Stomach smooth muscle (tissue), 2 donors: ENCODE measurements at regions not wholly inside any gene's neighbourhood (a gene's known extent, or its start where the extent isn't known, plus 50 kb on each side); places are given as distances from the start of the nearest gene placed in this dataset.
"Not testable (repeated sequence)": the region's sequence is repeated elsewhere in the genome, so short reads cannot be mapped to it uniquely, and the experiment has no call there.

Experiments used
- H3K27ac ChIP-seq: one replicate; pipeline ENCODE4 v1.7.0; 2013; ENCODE audit warnings: mild to moderate bottlenecking, low read length, inconsistent platforms
- H3K27me3 ChIP-seq, 2 donors: one replicate each; pipeline ENCODE4 v1.7.0; 2013; ENCODE audit warnings: low read length in 2 of 2; ENCODE audit not compliant: insufficient read depth in 2 of 2, control insufficient read depth in 1 of 2
- H3K36me3 ChIP-seq, 2 donors: one replicate each; pipeline ENCODE4 v1.7.0; 2013; ENCODE audit warnings: low read length in 2 of 2; ENCODE audit not compliant: control insufficient read depth in 2 of 2, insufficient read depth in 2 of 2
- H3K4me1 ChIP-seq: one replicate; pipeline ENCODE4 v1.7.0; 2013; ENCODE audit warnings: low read length; ENCODE audit not compliant: control insufficient read depth, insufficient read depth
- H3K4me3 ChIP-seq, 2 donors: one replicate each; pipeline ENCODE4 v1.7.0; 2013; ENCODE audit warnings: low read length in 2 of 2
- H3K9ac ChIP-seq, 2 donors: one replicate each; pipeline ENCODE4 v1.7.0; 2013; ENCODE audit warnings: low read length in 2 of 2, mild to moderate bottlenecking in 1 of 2
- H3K9me3 ChIP-seq, 2 donors: one replicate each; pipeline ENCODE4 v1.7.0; 2013; ENCODE audit warnings: low read length in 2 of 2; ENCODE audit not compliant: control insufficient read depth in 2 of 2
- donor health status: healthy.
- donor health status: Pancreatic carcinoma.

DNA sequence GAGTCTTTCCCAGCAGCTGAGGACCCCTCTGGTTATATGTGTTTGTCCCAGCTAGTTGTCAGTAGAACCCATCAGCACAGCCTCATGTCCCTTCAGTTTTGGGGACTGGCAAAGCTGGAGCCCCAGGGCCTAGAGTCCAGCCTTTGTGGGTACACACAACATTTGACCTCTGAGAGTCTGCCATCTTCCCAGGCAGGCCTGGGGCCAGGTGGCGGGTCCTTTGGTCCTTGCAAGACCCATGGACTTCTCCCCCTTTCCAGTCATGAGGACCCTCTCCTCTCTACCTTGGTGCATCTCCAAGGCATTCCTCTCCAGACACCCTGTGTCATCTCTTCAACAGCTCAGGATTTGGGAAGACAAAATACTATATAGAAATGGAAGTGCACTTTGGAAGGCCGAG, 198.4 kb downstream of the ZNF37A start:
- not testable (repeated sequence) for H3K4me3 ChIP-seq, H3K36me3 ChIP-seq, H3K4me1 ChIP-seq, H3K9ac ChIP-seq, H3K27me3 ChIP-seq, H3K27ac ChIP-seq, H3K9me3 ChIP-seq

DNA sequence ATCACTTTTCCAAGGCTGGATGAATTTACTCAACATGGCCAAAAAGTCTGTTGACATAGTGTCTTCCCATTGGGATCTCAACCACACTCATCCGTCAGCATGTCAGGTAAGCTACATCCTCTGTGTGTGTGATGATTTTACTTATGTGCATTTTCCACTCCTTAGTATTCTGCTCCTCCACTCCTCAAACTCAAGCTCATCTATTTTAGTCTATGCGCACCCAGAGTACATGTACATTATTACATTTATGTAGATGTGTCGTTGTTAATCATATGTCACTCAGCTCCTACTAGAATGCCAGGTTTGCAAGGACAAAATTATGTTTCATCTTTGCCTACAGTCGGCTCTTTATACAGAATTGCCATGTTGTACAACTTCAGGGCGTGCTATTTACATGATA, 216.0 kb downstream of the ZNF37A start:
- not testable (repeated sequence) for H3K4me3 ChIP-seq, H3K9me3 ChIP-seq, H3K9ac ChIP-seq, H3K36me3 ChIP-seq, H3K27ac ChIP-seq, H3K4me1 ChIP-seq, H3K27me3 ChIP-seq

DNA sequence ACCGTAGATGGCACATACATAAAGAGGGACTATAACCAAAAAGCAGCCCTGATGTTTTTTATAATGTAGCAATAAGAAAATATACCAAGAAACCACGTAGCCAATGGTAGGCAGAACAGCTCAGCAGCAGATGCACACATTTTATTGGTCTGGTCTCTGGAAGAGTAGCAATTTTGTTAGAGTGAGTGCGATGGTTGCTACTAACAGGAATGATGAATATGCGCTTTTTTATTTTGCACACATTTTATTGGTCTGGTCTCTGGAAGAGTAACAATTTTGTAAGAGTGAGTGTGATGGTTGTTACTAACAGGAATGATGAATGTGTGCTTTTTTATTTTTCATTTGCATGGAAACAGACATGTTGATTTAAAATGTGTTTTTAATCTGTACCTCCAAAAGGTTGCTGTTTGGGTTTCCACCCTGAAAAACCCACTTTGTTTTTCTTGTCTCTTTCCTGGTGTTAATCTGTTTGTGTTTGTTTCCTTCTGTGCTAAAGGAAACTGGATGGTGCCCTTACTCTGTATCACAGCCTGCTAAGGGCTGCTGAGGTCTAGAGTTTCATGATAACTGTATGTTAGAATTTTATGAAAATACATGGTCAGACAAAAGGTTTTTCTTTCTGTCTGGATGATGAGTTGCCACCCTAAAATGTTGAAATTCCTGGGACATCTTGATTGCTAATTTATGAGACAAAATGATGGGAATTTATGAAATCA, 221.1 kb downstream of the ZNF37A start:
- H3K9ac ChIP-seq, H3K4me1 ChIP-seq, H3K27me3 ChIP-seq, H3K4me3 ChIP-seq, H3K36me3 ChIP-seq, H3K27ac ChIP-seq, H3K9me3 ChIP-seq: not testable (repeated sequence)

DNA sequence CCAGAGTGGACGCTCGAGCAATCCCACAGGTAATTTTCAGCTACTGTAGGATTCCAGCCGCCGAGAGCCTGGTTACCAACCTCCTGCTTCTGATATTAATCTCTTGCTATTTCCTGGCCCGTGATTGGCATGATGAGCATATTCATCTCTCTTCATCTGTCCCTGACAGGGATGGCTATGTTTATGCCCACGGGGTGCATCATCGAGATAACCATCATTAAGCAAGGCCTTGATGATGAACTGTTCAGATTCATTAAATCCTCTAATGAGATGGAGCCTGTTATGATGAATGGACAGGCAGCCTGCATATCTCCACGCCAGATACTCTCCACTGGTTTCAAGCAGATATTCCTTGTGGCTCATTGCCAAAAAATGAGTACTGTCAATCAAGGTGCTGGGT, 227.3 kb downstream of the ZNF37A start:
- not testable (repeated sequence) for H3K4me3 ChIP-seq, H3K27me3 ChIP-seq, H3K9ac ChIP-seq, H3K4me1 ChIP-seq, H3K36me3 ChIP-seq, H3K27ac ChIP-seq, H3K9me3 ChIP-seq

DNA sequence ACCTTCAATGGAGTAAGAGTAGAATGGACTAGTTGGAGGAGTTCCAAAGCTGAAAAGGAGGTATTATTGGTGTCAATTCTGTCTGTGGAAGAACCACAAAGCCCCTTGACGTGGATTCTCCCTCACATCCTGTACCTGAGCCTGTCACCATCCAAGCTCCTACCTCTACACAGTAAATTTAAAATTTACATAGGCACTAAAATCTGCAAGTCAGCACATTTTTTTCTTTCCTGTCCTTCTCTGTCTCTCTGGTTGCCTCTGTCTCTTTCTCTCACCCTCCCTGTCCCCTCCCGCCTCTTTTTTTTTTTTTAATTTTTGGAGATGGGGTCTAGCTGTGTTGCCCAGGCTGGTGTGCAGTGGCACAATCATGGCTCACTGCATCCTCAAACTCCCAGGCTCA, 236.2 kb downstream of the ZNF37A start:
- H3K36me3 ChIP-seq, H3K9ac ChIP-seq, H3K4me3 ChIP-seq, H3K4me1 ChIP-seq, H3K9me3 ChIP-seq, H3K27ac ChIP-seq, H3K27me3 ChIP-seq: not testable (repeated sequence)

DNA sequence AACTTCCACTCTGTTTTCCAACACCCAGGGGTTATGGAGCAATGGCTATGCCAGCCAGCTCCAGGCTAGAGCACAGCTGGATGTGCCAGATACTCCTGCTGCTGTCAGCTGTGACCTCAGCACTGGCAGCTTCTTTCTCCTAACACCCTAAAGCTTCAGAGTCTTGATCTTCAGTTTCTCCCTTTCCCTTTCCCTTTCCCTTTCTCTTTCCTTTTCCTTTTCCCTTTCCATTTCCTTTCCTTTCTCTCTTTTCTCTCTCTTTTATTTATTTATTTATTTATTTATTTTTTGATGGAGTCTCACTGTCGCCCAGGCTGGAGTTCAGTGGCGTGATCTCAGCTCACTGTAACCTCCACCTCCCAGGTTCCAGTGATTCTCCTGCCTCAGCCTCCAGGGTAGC, 237.0 kb downstream of the ZNF37A start:
- not testable (repeated sequence) for H3K36me3 ChIP-seq, H3K27ac ChIP-seq, H3K4me1 ChIP-seq, H3K9me3 ChIP-seq, H3K27me3 ChIP-seq, H3K4me3 ChIP-seq, H3K9ac ChIP-seq

DNA sequence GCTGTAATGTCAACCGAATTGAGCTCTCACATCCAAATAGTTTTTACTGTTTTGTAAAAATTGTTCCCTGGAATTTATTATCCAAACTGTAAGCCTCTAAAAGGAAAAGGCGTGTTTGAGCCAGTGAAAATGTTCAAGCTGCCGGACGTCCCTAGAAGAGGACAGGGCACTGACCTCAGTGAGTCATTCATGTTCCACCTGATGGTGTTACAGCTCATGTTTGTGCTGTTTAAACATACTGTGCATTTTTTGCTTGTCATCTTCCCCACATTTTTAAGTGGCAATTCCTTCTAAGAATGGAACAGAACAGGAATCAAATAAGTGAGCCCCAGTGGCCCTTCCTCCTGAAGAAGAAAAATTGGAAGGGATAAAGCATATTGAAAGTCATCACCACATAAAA, 239.6 kb downstream of the ZNF37A start:
- not testable (repeated sequence) for H3K27ac ChIP-seq, H3K36me3 ChIP-seq, H3K4me3 ChIP-seq, H3K9ac ChIP-seq, H3K27me3 ChIP-seq, H3K9me3 ChIP-seq, H3K4me1 ChIP-seq

DNA sequence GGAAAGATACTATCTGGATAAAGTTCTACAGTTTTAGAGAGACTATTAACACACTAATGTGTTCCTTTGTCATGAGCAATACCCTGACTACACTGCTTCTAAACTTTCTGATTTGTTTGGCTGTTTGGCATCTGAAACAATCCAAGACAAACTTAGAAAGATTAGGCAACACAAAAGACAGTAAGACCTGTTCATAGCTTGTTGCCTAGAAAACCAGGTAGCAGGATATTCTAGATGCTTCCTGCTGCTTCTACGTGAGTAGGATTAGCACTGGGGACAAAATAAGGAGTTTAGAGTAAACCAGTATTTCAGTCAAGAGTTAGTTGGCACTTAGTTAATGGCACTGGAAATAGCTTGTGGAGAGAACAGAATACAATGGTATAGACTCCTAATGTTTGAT, 256.5 kb downstream of the ZNF37A start:
- H3K27me3 ChIP-seq, H3K4me1 ChIP-seq, H3K36me3 ChIP-seq, H3K9me3 ChIP-seq, H3K9ac ChIP-seq, H3K4me3 ChIP-seq, H3K27ac ChIP-seq: not testable (repeated sequence)

DNA sequence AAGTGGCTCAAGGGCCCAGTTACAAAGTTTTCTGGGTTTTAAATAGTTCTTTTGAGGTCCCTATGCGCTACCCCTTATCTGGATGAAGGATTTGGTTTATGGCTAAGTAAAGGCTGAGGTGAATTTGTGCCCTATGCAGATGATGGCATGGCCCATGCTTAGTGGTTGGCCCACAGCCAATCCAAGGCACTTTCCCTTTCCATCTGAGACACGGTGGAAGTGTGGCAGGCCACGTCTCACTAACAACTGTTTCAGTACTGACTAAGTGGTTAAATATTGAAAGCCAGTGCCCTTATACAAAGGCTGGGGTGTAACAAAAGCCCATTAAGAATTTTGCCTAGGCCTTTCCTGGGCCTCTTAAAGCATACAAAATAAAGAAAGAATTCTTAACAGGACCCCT, 260.3 kb downstream of the ZNF37A start:
- not testable (repeated sequence) for H3K4me1 ChIP-seq, H3K36me3 ChIP-seq, H3K27ac ChIP-seq, H3K4me3 ChIP-seq, H3K9ac ChIP-seq, H3K9me3 ChIP-seq, H3K27me3 ChIP-seq

DNA sequence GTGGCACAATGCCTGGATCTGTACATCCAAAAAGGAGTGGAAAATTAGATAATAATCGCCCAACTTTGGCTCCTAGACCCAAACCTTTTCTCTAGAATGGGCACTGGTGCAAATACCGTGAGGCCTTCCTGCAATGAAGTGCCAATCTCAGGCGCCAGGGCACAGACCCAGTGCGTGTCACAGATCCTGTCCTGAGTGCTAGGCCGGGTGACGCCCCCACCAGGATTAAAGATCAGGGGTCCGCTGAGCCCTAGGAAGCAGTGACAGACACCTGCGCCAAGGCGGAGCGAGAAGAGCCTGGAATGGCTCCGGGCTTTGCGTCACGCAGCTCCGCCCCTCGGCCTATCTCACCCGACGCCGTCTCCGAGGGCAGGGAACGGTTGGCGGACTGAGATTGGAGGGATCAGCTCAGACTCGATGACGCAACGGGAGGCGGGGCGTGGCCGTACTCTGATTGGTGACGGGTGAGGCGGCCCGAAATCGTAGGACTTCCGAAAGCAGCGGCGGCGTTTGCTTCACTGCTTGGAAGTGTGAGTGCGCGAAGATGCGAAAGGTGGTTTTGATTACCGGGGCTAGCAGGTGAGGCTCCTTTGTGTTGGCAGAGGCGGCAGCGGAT, 261.9 kb downstream of the ZNF37A start:
- peak overlapping the region; percentile 59 to 72 for H3K9ac ChIP-seq
- not testable (repeated sequence) for H3K27me3 ChIP-seq, H3K4me1 ChIP-seq, H3K9me3 ChIP-seq, H3K36me3 ChIP-seq
- peak overlapping the region; percentile 38 to 74 for H3K4me3 ChIP-seq
- H3K27ac ChIP-seq, result peak overlapping the region; percentile 79

DNA sequence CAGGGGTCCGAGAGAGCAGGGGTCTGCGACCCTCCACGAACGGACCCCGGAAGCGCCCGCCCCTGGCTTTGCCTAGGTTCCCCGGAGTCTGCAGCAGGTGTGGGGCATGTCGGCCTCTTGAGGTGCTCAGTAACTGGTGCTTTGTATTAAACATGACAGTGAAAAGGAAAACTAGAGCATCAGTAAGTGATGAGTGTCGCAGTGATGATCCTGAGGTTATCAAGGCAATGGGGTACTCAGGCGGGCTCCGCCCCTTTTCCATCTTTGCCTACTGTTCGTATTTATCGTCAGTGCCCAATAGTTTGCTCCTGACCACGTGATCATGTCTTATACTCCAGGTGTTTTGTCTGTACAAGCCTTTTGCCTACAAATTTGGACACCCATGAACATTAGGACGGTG, 262.4 kb downstream of the ZNF37A start:
- Histone ChIP-seq H3K27ac (peak overlapping the region; percentile 49), H3K4me3 (peak overlapping the region; percentile 40 to 74), H3K9ac (peak overlapping the region in 1 of 2 donors; percentile 66)
- H3K27me3 ChIP-seq, H3K9me3 ChIP-seq, H3K4me1 ChIP-seq, H3K36me3 ChIP-seq: not testable (repeated sequence)
